Endodermal cell (in vitro differentiated cells): ENCODE measurements at regions not wholly inside any gene's neighbourhood (a gene's known extent, or its start where the extent isn't known, plus 50 kb on each side); places are given as distances from the start of the nearest gene placed in this dataset.

ENCODE experiments used
- DNase-seq: peaks from one replicate; pipeline ENCODE4 v3.0.0-alpha.2; 2017
- H3K27ac ChIP-seq: 2 replicates; pipeline ENCODE4 v1.5.1; 2013; ENCODE audit warnings: mild to moderate bottlenecking, low read depth, low read length, moderate library complexity
- H3K27me3 ChIP-seq: 2 replicates; pipeline ENCODE4 v1.6.1; 2013; ENCODE audit warnings: mild to moderate bottlenecking, low read length, moderate library complexity; ENCODE audit not compliant: insufficient read depth, control insufficient read depth, poor library complexity, severe bottlenecking
- H3K36me3 ChIP-seq: 2 replicates; pipeline ENCODE4 v1.7.0; 2013; ENCODE audit warnings: mild to moderate bottlenecking, low read length, moderate library complexity; ENCODE audit not compliant: control insufficient read depth, insufficient read depth
- H3K4me1 ChIP-seq: one replicate; pipeline ENCODE4 v1.7.0; 2013; ENCODE audit warnings: low read length; ENCODE audit not compliant: control insufficient read depth, insufficient read depth
- H3K4me3 ChIP-seq: 2 replicates; pipeline ENCODE4 v1.5.1; 2013; ENCODE audit warnings: mild to moderate bottlenecking, low read length, moderate library complexity
- H3K9ac ChIP-seq: 2 replicates; pipeline ENCODE4 v1.6.1; 2013; ENCODE audit warnings: mild to moderate bottlenecking, low read length, moderate library complexity; ENCODE audit not compliant: poor library complexity, severe bottlenecking; ENCODE audit errors: extremely low read depth
- H3K9me3 ChIP-seq: 2 replicates; pipeline ENCODE4 v1.6.1; 2013; ENCODE audit warnings: mild to moderate bottlenecking, low read length, moderate library complexity; ENCODE audit not compliant: control insufficient read depth
- H3K27ac Mint-ChIP-seq: 2 replicates; pipeline ENCODE4 v1.8.0; 2020; ENCODE audit warnings: mixed read lengths
- H3K27me3 Mint-ChIP-seq: 2 replicates; pipeline ENCODE4 v1.8.0; 2021; ENCODE audit warnings: mild to moderate bottlenecking, mixed read lengths; ENCODE audit not compliant: insufficient read depth
- H3K36me3 Mint-ChIP-seq: 2 replicates; pipeline ENCODE4 v1.8.0; 2020; ENCODE audit warnings: low read depth, mixed read lengths
- H3K4me1 Mint-ChIP-seq: 2 replicates; pipeline ENCODE4 v1.8.0; 2020; ENCODE audit warnings: mixed read lengths
- H3K4me3 Mint-ChIP-seq: 2 replicates; pipeline ENCODE4 v1.8.0; 2020; ENCODE audit warnings: mild to moderate bottlenecking, moderate library complexity, mixed read lengths
- H3K9me3 Mint-ChIP-seq: 2 replicates; pipeline ENCODE4 v1.8.0; 2020; ENCODE audit warnings: mild to moderate bottlenecking, mixed read lengths
- WGBS, 2 experiments: methylation state at CpG; one replicate each; pipeline versions ENCODE4 v1.1.5 to v1.1.7; 2013; ENCODE audit warnings: missing lambda C conversion rate in 2 of 2, mixed read lengths in 1 of 2; ENCODE audit not compliant: insufficient coverage in 1 of 2, insufficient read length in 1 of 2; 5-methylcytosine and 5-hydroxymethylcytosine counted together
- TF ChIP-seq, protein P1 (sequence below): fragments of 200-600 bp; sonication (generic); conservative IDR thresholded peaks from 2 replicates; pipeline ENCODE4 v1.5.0; 2021; ENCODE audit warnings: antibody characterized with exemption, mild to moderate bottlenecking

DNA sequence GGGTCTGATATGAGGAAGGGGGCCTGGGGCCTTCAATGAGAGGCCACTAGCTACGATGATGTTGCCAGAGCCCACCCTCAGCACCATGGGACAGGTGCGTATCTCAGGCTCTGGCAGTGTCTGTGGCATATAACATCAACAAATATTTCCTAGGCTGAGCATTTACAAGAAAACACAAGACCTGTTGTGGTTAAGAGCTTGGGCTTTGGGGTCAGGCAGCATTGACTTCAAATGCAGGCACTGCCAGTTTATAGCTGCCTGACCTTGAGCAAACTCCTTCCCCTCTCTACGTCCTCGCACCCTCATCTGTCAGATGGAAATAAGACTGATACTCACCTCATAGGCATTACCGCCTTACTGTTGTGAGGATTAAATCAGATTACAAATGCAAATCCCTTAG lies 156.0 kb downstream of the KATNAL1 start:
- WGBS, 2 experiments: 87% methylated on average over 5 of the region's 5 CpGs; no CpG with 5 or more reads in 1 of the 2 experiments
- H3K27me3 Mint-ChIP-seq: no peaks in the 10 kb centered on the region
- H3K36me3 Mint-ChIP-seq: no peaks in the 10 kb centered on the region
- H3K27ac Mint-ChIP-seq: no peak overlapping the region
- H3K4me3 Mint-ChIP-seq: no peak overlapping the region
- no peaks in the 10 kb centered on the region for H3K9me3 ChIP-seq
- no peak overlapping the region for H3K27ac ChIP-seq
- no peaks in the 10 kb centered on the region for H3K27me3 ChIP-seq
- no peak overlapping the region for H3K9ac ChIP-seq
- TF ChIP-seq, protein P1, sequence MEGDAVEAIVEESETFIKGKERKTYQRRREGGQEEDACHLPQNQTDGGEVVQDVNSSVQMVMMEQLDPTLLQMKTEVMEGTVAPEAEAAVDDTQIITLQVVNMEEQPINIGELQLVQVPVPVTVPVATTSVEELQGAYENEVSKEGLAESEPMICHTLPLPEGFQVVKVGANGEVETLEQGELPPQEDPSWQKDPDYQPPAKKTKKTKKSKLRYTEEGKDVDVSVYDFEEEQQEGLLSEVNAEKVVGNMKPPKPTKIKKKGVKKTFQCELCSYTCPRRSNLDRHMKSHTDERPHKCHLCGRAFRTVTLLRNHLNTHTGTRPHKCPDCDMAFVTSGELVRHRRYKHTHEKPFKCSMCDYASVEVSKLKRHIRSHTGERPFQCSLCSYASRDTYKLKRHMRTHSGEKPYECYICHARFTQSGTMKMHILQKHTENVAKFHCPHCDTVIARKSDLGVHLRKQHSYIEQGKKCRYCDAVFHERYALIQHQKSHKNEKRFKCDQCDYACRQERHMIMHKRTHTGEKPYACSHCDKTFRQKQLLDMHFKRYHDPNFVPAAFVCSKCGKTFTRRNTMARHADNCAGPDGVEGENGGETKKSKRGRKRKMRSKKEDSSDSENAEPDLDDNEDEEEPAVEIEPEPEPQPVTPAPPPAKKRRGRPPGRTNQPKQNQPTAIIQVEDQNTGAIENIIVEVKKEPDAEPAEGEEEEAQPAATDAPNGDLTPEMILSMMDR: no peak
- peaks cover 5% of the 10 kb centered on the region for H3K4me1 Mint-ChIP-seq
- H3K4me1 ChIP-seq: no peaks in the 10 kb centered on the region
- no peaks in the 10 kb centered on the region for H3K9me3 Mint-ChIP-seq
- H3K4me3 ChIP-seq: no peak overlapping the region
- no peak for DNase-seq
- no peaks in the 10 kb centered on the region for H3K36me3 ChIP-seq

- H3K4me3 Mint-ChIP-seq: no peak overlapping the region
These were observed 158.1 kb downstream of the KATNAL1 start for GRCh38 chr13:30149248-30149647.

GRCh38 chr13:30148786-30149185 lies 158.6 kb downstream of the KATNAL1 start:
- Mint-ChIP-seq H3K27ac (no peak overlapping the region), H3K4me3 (no peak overlapping the region), H3K27me3 (no peaks in the 10 kb centered on the region), H3K9me3 (no peaks in the 10 kb centered on the region), H3K4me1 (no peaks in the 10 kb centered on the region), H3K36me3 (no peaks in the 10 kb centered on the region)
- TF ChIP-seq, protein P1: no peak
- no peaks in the 10 kb centered on the region for H3K27me3 ChIP-seq
- H3K36me3 ChIP-seq: no peaks in the 10 kb centered on the region
- H3K4me1 ChIP-seq: no peaks in the 10 kb centered on the region
- DNase-seq: no peak
- H3K9me3 ChIP-seq: no peaks in the 10 kb centered on the region
- WGBS, 2 experiments: 91 to 93% methylated on average over 8 of the region's 8 CpGs
- no peak overlapping the region for H3K9ac ChIP-seq
- no peak overlapping the region for H3K4me3 ChIP-seq
- no peak overlapping the region for H3K27ac ChIP-seq

More at GRCh38 chr13:30149248-30149647, 158.1 kb downstream of the KATNAL1 start:
- Mint-ChIP-seq H3K36me3 (no peaks in the 10 kb centered on the region), H3K27me3 (no peaks in the 10 kb centered on the region), H3K4me1 (peaks cover 3% of the 10 kb centered on the region), H3K9me3 (no peaks in the 10 kb centered on the region), H3K27ac (no peak overlapping the region)
- Histone ChIP-seq H3K9me3 (no peaks in the 10 kb centered on the region), H3K27ac (no peak overlapping the region), H3K4me1 (no peaks in the 10 kb centered on the region), H3K4me3 (no peak overlapping the region), H3K27me3 (no peaks in the 10 kb centered on the region), H3K9ac (no peak overlapping the region), H3K36me3 (no peaks in the 10 kb centered on the region)
- TF ChIP-seq, protein P1: no peak
- no peak for DNase-seq
- WGBS, 2 experiments: 96% methylated on average over 2 of the region's 2 CpGs; no CpG with 5 or more reads in 1 of the 2 experiments
